Neural cell (in vitro differentiated cells): ENCODE measurements at regions not wholly inside any gene's neighbourhood (a gene's known extent, or its start where the extent isn't known, plus 50 kb on each side); places are given as distances from the start of the nearest gene placed in this dataset.

ENCODE experiments used
- EZH2 ChIP-seq: fragments of 200-600, 300-800 bp; shearing (Covaris generic), sonication (generic); IDR thresholded peaks from 2 replicates; pipeline ENCODE4 v1.6.1; 2014; ENCODE audit warnings: antibody characterized with exemption, low read length, borderline replicate concordance, mild to moderate bottlenecking; ENCODE audit not compliant: insufficient read depth, poor library complexity, severe bottlenecking
- POLR2AphosphoS5 ChIP-seq: IDR thresholded peaks from 2 replicates; pipeline ENCODE4 v1.6.1; 2012
- RAD21 ChIP-seq: fragments of 450-650 bp; conservative IDR thresholded peaks from 2 replicates; pipeline ENCODE4 v1.6.1; 2014; ENCODE audit warnings: antibody characterized with exemption, mild to moderate bottlenecking, moderate library complexity
- SMC3 ChIP-seq: fragments of 450-650 bp; conservative IDR thresholded peaks from 2 replicates; pipeline ENCODE4 v1.6.1; 2014; ENCODE audit warnings: antibody characterized with exemption, mild to moderate bottlenecking, moderate library complexity; ENCODE audit not compliant: poor library complexity
- TAF1 ChIP-seq: IDR thresholded peaks from 2 replicates; pipeline ENCODE4 v1.6.1; 2012; ENCODE audit warnings: low read depth
- TF ChIP-seq, protein P1 (sequence below): fragments of 450-650 bp; IDR thresholded peaks from 2 replicates; pipeline ENCODE4 v1.5.1; 2014; ENCODE audit warnings: antibody characterized with exemption, mild to moderate bottlenecking, moderate library complexity; ENCODE audit not compliant: poor library complexity, severe bottlenecking
- TF ChIP-seq, protein P2 (sequence below): IDR thresholded peaks from 2 replicates; pipeline ENCODE4 v1.6.1; 2012; ENCODE audit warnings: borderline replicate concordance

DNA sequence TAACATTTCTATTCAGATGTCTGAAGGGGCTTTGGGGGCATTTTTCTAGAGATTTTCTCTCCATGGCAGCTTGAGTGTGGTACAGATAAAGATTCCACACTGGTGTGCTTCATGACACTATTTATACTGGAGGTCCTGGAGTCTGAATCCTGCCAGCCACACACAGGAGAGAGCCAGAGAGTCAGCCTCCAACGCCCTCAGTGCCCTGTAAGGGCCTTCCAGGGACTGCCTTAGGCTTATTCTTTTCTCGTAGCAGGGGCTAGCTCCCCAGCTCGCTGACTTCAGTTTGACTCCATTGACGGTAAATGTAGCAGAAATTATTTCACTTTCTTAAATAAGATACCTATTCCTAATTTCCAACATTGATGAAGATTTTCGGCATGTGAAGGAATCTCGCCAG lies 100.9 kb downstream of the VSTM2A start:
- TF ChIP-seq, protein P1, sequence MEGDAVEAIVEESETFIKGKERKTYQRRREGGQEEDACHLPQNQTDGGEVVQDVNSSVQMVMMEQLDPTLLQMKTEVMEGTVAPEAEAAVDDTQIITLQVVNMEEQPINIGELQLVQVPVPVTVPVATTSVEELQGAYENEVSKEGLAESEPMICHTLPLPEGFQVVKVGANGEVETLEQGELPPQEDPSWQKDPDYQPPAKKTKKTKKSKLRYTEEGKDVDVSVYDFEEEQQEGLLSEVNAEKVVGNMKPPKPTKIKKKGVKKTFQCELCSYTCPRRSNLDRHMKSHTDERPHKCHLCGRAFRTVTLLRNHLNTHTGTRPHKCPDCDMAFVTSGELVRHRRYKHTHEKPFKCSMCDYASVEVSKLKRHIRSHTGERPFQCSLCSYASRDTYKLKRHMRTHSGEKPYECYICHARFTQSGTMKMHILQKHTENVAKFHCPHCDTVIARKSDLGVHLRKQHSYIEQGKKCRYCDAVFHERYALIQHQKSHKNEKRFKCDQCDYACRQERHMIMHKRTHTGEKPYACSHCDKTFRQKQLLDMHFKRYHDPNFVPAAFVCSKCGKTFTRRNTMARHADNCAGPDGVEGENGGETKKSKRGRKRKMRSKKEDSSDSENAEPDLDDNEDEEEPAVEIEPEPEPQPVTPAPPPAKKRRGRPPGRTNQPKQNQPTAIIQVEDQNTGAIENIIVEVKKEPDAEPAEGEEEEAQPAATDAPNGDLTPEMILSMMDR: no peak
- no peak for TF ChIP-seq POLR2AphosphoS5
- TF ChIP-seq EZH2: no peak
- TF ChIP-seq RAD21: no peak
- TF ChIP-seq TAF1: no peak
- no peak for TF ChIP-seq SMC3
- TF ChIP-seq, protein P2, sequence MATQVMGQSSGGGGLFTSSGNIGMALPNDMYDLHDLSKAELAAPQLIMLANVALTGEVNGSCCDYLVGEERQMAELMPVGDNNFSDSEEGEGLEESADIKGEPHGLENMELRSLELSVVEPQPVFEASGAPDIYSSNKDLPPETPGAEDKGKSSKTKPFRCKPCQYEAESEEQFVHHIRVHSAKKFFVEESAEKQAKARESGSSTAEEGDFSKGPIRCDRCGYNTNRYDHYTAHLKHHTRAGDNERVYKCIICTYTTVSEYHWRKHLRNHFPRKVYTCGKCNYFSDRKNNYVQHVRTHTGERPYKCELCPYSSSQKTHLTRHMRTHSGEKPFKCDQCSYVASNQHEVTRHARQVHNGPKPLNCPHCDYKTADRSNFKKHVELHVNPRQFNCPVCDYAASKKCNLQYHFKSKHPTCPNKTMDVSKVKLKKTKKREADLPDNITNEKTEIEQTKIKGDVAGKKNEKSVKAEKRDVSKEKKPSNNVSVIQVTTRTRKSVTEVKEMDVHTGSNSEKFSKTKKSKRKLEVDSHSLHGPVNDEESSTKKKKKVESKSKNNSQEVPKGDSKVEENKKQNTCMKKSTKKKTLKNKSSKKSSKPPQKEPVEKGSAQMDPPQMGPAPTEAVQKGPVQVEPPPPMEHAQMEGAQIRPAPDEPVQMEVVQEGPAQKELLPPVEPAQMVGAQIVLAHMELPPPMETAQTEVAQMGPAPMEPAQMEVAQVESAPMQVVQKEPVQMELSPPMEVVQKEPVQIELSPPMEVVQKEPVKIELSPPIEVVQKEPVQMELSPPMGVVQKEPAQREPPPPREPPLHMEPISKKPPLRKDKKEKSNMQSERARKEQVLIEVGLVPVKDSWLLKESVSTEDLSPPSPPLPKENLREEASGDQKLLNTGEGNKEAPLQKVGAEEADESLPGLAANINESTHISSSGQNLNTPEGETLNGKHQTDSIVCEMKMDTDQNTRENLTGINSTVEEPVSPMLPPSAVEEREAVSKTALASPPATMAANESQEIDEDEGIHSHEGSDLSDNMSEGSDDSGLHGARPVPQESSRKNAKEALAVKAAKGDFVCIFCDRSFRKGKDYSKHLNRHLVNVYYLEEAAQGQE: no peak
